ENCODE measurements at regions not wholly inside any gene's neighbourhood (a gene's known extent, or its start where the extent isn't known, plus 50 kb on each side); places are given as distances from the start of the nearest gene placed in this dataset.

DNA sequence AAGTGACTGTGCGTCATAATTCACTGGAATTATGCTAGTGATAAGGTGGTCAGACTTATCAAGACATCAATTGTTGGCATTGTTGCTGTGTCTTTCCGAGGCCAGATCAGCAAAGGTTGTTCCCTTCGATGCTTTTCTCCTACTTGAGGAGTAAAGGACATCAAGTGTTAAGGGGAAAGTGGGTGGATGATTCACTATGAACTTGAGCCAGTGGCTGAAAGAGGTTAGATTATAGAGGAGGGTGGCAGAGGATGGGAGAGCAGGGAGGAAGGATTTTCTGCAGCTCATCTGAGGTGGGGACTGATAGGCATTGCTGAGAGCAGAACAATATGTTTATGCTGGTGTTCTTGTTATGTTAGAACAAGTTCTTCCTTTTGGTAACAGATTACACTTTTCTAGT is 131.4 kb upstream of the AGR3 start:
- TF ChIP-seq POLR2A (IDR thresholded peaks at IDR 0.05): no peak
- TF ChIP-seq, protein P1, sequence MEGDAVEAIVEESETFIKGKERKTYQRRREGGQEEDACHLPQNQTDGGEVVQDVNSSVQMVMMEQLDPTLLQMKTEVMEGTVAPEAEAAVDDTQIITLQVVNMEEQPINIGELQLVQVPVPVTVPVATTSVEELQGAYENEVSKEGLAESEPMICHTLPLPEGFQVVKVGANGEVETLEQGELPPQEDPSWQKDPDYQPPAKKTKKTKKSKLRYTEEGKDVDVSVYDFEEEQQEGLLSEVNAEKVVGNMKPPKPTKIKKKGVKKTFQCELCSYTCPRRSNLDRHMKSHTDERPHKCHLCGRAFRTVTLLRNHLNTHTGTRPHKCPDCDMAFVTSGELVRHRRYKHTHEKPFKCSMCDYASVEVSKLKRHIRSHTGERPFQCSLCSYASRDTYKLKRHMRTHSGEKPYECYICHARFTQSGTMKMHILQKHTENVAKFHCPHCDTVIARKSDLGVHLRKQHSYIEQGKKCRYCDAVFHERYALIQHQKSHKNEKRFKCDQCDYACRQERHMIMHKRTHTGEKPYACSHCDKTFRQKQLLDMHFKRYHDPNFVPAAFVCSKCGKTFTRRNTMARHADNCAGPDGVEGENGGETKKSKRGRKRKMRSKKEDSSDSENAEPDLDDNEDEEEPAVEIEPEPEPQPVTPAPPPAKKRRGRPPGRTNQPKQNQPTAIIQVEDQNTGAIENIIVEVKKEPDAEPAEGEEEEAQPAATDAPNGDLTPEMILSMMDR (IDR thresholded peaks at IDR 0.05): no peak

All from adrenal gland (tissue), 5 donors.